Suprapubic skin (tissue), 4 donors: ENCODE measurements at regions not wholly inside any gene's neighbourhood (a gene's known extent, or its start where the extent isn't known, plus 50 kb on each side); places are given as distances from the start of the nearest gene placed in this dataset.
A peak's percentile ranks its signal among the peaks of the same experiment; 100 is the strongest.

Experiments used
- DNase-seq, 2 donors: peaks; one replicate each; pipeline ENCODE4 v3.0.0-alpha.2; 2019; ENCODE audit warnings: low spot score in 2 of 2
- H3K27ac ChIP-seq: fragments of 200-600 bp; sonication (generic); one replicate; pipeline ENCODE4 v1.5.1; 2019
- H3K27me3 ChIP-seq: fragments of 200-600 bp; sonication (generic); one replicate; pipeline ENCODE4 v1.5.1; 2019
- H3K36me3 ChIP-seq: fragments of 200-600 bp; sonication (generic); one replicate; pipeline ENCODE4 v1.5.1; 2019
- H3K4me1 ChIP-seq: fragments of 200-600 bp; sonication (generic); one replicate; pipeline ENCODE4 v1.5.1; 2019
- H3K4me3 ChIP-seq: fragments of 200-600 bp; sonication (generic); one replicate; pipeline ENCODE4 v1.5.1; 2019; ENCODE audit warnings: mild to moderate bottlenecking
- H3K9me3 ChIP-seq: fragments of 200-600 bp; sonication (generic); one replicate; pipeline ENCODE4 v1.5.1; 2019
- CTCF ChIP-seq, 2 donors: fragments of 200-600 bp in 1 of 2; fragments of 450-650 bp in 1 of 2; sonication (generic) in 1 of 2; IDR thresholded peaks; one replicate each; pipeline ENCODE4 v1.5.1; 2016 to 2019; ENCODE audit warnings: antibody characterized with exemption in 2 of 2, mild to moderate bottlenecking in 1 of 2, moderate library complexity in 1 of 2
- EP300 ChIP-seq: sonication (generic); formaldehyde crosslinking; IDR thresholded peaks from one replicate; pipeline ENCODE4 v1.6.1; 2017; ENCODE audit warnings: antibody characterized with exemption
- POLR2A ChIP-seq, 2 donors: fragments of 450-650 bp; IDR thresholded peaks; one replicate each; pipeline ENCODE4 v1.6.1; 2017; ENCODE audit warnings: antibody characterized with exemption in 2 of 2, mild to moderate bottlenecking in 2 of 2, moderate library complexity in 2 of 2
- POLR2AphosphoS5 ChIP-seq, 3 donors: sonication (generic); formaldehyde crosslinking; IDR thresholded peaks; one replicate each; pipeline ENCODE4 v1.6.1; 2017; ENCODE audit warnings: antibody characterized with exemption in 3 of 3
- WGBS: methylation state at CpG from one replicate; pipeline ENCODE4 v1.1.5; 2018; 5-methylcytosine and 5-hydroxymethylcytosine counted together

GRCh38 chr6:90372450-90372849 lies 75.8 kb upstream of the BACH2 start:
- peaks cover 26% of the 10 kb centered on the region for H3K4me1 ChIP-seq
- DNase-seq, result no peak
- no peak overlapping the region for H3K4me3 ChIP-seq
- H3K9me3 ChIP-seq, result no peaks in the 10 kb centered on the region
- no peak overlapping the region for H3K27ac ChIP-seq
- no peaks in the 10 kb centered on the region for H3K27me3 ChIP-seq
- H3K36me3 ChIP-seq, result no peaks in the 10 kb centered on the region
- WGBS, result 72% methylated on average over 5 of the region's 5 CpGs
- TF ChIP-seq CTCF (IDR thresholded peaks at IDR 0.05) (no peak), EP300 (no peak), POLR2AphosphoS5 (IDR thresholded peaks at IDR 0.05) (no peak)

- Histone ChIP-seq H3K36me3 (no peaks in the 10 kb centered on the region), H3K4me3 (no peak overlapping the region), H3K4me1 (peaks cover 16% of the 10 kb centered on the region), H3K9me3 (no peaks in the 10 kb centered on the region), H3K27ac (no peak overlapping the region), H3K27me3 (no peaks in the 10 kb centered on the region)
- 48% methylated on average over 1 of the region's 1 CpG for WGBS
- no peak for DNase-seq
- TF ChIP-seq CTCF (IDR thresholded peaks at IDR 0.05) (no peak), POLR2A (IDR thresholded peaks at IDR 0.05) (no peak), EP300 (no peak), POLR2AphosphoS5 (IDR thresholded peaks at IDR 0.05) (no peak)
Measured at GRCh38 chr6:90370493-90370959, 73.9 kb upstream of the BACH2 start.

- WGBS, result 85% methylated on average over 6 of the region's 6 CpGs
- no peaks in the 10 kb centered on the region for H3K36me3 ChIP-seq
- no peak for TF ChIP-seq CTCF (IDR thresholded peaks at IDR 0.05)
- no peak for TF ChIP-seq POLR2A (IDR thresholded peaks at IDR 0.05)
- no peak for TF ChIP-seq POLR2AphosphoS5 (IDR thresholded peaks at IDR 0.05)
- TF ChIP-seq EP300, result no peak
Measured at GRCh38 chr6:90369651-90370050, 73.0 kb upstream of the BACH2 start.

GRCh38 chr6:90369024-90369519 lies 72.4 kb upstream of the BACH2 start:
- peak; percentile 40 to 83 (median 79) for TF ChIP-seq POLR2AphosphoS5 (IDR thresholded peaks at IDR 0.05)
- TF ChIP-seq POLR2A (IDR thresholded peaks at IDR 0.05), result no peak
- TF ChIP-seq CTCF (IDR thresholded peaks at IDR 0.05), result no peak
- TF ChIP-seq EP300, result peak; percentile 65
- Histone ChIP-seq H3K9me3 (no peaks in the 10 kb centered on the region), H3K4me3 (no peak overlapping the region), H3K27me3 (no peaks in the 10 kb centered on the region), H3K36me3 (no peaks in the 10 kb centered on the region), H3K27ac (peak overlapping the region; percentile 66), H3K4me1 (peaks cover 16% of the 10 kb centered on the region)
- peak in 1 of 2 donors; percentile 77 for DNase-seq
- WGBS, result 9% methylated on average over 9 of the region's 9 CpGs

More at GRCh38 chr6:90369651-90370050, 73.0 kb upstream of the BACH2 start:
- no peak for DNase-seq
- Histone ChIP-seq H3K9me3 (no peaks in the 10 kb centered on the region), H3K27ac (peak overlapping the region; percentile 66), H3K4me3 (no peak overlapping the region), H3K27me3 (no peaks in the 10 kb centered on the region), H3K4me1 (peaks cover 16% of the 10 kb centered on the region)

GRCh38 chr6:90368601-90369000 lies 72.0 kb upstream of the BACH2 start:
- Histone ChIP-seq H3K27me3 (no peaks in the 10 kb centered on the region), H3K4me3 (no peak overlapping the region), H3K36me3 (no peaks in the 10 kb centered on the region), H3K4me1 (peaks cover 16% of the 10 kb centered on the region), H3K27ac (peak overlapping the region; percentile 66), H3K9me3 (no peaks in the 10 kb centered on the region)
- DNase-seq, result no peak
- TF ChIP-seq EP300 (no peak), POLR2AphosphoS5 (IDR thresholded peaks at IDR 0.05) (no peak), CTCF (IDR thresholded peaks at IDR 0.05) (no peak), POLR2A (IDR thresholded peaks at IDR 0.05) (no peak)
